HG03439 (cell line): ENCODE measurements at regions not wholly inside any gene's neighbourhood (a gene's known extent, or its start where the extent isn't known, plus 50 kb on each side); places are given as distances from the start of the nearest gene placed in this dataset.

Experiments used
- ATAC-seq: cut with Tn5 transposase; IDR thresholded peaks from one replicate; pipeline ENCODE4 v1.9.1; 2021; ENCODE audit warnings: mild to moderate bottlenecking, moderate library complexity; ENCODE audit not compliant: unreplicated experiment

DNA sequence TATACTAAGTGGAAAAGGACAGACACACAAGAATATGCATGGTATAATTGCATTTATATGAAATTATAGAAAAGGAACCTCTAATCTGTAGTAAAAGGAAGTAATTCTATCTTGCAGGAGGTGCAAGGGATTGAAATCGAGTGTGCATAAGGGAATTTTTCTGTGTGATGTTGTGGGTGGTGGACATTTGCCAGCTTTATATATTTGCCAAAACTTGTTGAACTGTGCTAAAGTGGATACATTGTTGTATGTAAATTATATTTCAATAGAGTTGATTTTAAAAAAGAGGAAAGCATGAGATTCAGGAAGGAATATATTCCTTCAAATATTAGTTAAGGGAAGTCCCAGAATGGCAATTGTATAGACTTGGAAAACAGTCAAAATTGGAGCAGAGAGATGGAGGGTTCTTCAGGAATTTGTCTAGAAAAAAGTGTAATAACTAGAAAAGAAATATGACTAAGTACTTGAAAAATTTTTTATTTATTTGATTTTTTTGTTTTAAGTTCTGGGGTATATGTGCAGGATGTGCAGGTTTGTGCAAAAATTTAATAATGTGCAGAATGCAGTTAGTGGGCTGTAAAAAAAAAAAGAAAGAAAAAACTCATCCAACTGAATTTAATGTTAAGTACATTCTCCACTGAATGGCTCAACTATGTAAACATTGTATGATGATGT lies 96.1 kb downstream of the ARL4A start:
- no peak for ATAC-seq

DNA sequence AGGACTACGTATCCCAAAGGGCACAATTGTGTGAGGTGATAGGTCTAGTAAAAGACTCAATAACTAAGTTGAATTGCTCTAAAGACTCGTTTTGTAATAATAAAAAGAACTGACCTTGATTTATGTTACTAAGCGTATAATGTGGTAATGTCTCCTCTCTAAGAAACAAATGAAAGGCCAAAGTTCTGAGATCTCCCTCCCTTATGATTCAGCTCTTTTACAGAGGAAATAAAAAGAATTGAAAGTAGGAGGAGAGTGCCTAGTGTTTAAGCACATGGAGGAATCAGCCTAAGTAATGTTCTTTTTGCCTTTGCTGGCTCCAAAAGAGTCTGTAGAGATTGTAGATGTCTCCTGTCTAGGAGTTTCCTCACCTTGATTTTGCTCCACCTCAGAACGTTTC lies 98.0 kb downstream of the ARL4A start:
- ATAC-seq = no peak

DNA sequence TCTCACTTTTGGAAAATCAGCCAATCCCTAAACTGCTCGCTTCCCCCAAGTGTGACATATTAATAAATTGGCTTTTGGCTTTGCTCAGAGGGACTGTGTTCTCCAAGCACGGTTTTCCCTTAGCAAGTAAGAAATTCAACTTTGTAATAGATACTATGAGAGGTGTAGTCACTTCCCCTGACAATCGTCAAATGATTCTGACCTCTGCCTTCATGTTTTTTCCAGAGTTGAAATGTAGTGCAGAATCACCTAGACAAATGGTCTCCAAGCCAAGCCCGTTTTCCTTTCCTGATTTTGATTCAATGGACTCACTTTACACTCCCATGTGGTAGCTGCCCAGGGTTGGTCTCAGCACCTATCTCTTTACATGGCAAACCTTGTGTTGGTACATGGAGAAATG lies 99.1 kb downstream of the ARL4A start:
- ATAC-seq = no peak

DNA sequence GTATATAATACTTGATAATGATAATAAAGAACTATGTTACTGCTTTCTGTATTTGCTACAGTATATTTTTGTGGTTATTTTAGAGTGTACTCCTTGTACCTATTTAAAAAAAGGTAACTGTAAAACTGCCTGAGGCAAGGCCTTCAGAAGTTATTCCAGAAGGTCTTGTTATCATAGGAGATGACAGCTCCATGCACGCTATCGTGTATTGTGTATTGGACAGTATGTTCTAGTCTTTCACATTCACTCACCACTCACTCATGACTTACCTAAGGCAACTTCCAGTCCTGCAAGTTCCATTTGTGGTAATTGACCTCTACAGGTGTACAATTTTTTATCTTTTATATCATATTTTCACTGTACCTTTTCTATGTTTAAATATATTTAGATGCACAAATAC lies 100.7 kb downstream of the ARL4A start:
- no peak for ATAC-seq

DNA sequence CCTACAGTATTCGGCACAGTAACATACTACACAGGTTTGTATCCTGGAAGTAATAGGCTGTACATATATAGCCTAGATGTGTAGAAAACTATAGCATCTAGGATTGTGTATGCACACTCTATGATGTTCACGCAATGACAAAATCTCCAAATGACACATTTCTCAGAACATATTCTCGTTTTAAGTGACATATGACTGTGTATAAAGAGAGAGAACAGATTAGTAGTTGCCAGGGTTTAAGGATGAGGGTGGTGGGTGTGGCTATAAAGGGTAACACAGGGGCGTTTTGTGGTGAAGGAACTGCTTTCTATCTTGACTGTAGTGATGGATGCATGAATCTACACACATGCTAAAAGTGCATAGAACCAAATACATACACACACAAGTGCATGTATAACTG lies 101.2 kb downstream of the ARL4A start:
- ATAC-seq = no peak

DNA sequence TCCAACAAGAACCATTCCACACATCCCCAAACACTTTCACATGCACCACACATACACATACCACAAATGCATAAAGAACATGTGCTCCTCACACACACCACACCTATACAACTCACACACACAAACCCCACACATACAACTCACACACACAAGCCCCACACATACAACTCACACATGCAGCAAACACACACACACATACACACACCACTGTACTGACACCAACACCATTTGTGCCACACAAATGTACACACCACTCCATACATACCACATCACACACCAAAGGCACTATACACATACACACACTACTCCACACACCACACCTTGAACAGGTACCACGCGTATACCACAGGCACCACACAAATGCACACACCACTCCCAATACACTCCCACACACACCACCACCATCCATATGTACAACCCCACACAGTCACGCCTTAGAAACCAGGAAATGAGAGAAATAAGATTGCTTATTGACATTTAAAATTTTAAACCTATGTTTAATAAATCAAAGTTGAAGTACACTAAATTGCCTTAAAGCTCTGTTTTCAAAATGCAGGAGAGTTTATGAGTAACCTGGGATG lies 107.4 kb downstream of the ARL4A start:
- ATAC-seq = no peak

DNA sequence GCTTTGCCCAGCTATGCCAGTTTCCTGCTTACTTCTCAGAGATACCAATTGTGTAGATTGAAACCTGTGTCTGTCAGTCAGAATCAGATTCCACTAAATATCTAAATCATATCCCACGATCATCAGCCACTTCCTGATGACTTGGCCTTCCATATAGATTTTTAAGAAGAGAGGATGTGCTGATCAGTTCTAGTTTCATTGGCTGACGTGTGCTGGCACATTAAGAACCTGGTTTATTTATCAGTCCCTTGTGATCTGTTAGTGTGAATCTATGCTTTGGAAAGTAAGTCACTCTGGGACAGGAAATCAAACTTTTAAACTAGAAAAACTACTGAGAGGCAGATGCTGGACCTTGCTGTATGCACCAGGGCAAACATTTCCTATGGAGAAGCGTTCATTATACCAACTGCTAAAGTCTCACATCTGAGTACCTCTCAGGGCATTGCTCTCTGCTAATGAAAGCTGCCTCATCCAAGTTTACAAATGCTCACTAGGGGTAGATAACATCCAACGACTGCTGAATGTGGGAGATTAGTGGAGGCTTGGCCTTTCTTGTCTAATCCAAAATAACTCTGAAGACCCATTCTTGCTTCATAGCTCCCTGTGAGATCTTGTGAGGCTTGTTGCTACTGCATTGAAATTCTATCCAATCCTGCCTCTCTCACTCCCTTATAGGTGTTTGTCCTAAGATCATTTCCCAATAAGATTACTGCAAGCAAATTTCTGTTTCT lies 109.1 kb downstream of the ARL4A start:
- no peak for ATAC-seq

DNA sequence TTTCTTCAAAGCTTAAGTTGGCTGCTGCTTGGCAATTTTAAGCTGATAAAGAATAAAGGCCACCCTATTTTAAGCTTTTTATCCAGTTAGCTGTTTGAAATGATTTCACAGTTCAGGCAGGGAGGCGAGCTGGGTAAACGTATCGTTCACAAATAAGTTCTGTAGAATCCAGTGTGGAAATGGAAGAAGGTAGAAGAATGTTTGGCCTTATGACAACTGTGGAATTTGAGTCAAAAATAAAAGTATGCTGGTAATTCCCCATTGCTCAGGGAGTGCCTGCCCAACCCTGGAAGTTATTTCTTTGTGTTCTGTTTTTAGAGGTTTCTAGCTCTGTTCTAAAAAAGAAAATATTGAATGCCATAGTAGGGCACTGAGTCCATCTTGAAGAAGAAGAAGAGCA lies 113.1 kb downstream of the ARL4A start:
- ATAC-seq = no peak

DNA sequence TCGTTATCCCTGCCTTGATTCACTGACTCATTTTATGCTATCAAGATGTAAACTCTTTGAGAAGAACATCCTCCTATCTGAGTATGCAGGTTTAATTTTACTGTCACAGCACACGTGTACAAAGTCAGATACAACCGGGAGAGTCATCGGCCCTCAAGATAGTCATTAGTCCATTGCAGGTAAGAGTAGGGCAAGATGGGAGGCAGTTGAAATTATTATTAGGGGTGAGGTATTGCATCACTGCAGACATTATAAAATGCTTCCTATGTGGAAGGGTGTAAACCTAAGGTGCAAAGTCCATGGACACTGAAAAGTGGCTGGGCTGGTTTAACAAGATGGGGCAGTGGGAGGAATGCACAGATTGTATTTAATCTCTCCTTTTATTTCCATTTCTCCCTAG lies 113.7 kb downstream of the ARL4A start:
- ATAC-seq = no peak

DNA sequence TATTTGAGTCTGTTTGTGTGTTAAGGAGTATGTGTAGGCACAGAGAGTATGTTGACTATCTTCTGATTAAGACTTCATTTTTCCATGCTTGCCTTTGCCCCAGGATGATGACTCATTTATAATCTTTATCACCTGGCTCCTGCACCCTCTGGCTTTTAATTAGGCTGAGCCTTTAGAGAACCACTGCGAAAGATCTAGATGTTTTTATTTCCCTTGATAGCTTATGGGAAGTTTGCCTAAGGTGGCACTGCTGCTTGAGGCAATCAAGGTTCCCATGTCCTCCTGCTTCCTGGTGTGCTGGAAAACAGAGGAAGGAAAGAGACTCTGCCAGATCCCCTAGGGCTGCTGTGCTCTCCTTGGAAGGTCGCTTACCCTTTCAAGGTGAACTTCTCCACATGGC lies 114.6 kb downstream of the ARL4A start:
- no peak for ATAC-seq

DNA sequence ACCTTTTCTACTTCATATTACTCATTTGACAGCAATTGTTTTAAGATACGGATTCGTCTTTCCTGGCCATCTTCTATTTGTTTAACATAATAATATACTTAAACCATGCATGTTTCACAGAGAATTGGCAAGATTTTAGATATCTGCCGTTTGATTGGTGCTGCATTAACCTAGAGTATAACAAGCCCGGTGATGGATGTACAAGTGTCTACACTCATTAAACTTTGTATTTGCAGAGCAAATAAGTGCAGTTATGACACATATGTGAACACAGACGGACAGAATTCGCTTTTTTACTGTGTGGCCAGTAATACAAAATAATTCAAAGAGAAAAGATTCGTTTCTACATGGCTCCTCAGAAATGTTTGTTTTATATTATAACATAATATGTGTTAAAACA lies 116.1 kb downstream of the ARL4A start:
- ATAC-seq = no peak

DNA sequence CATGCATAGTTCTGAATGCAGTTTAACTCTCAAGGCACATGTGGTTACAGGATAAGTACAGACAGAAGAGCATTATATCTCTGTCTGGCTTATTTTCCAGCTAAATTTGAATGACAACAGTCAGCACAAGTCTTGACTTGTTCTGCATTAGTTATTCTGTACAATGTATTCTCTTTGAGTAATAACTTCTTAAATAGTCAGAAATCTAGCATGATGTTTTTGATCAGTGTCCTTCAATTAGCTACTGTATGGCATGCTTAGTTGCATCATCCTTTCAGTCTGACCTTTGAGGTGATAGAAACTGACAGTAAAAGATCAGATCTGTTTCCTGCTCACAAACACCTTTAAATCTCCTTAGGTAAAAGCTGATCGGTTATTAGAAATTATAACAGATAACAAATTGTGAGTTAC lies 118.1 kb downstream of the ARL4A start:
- no peak for ATAC-seq

DNA sequence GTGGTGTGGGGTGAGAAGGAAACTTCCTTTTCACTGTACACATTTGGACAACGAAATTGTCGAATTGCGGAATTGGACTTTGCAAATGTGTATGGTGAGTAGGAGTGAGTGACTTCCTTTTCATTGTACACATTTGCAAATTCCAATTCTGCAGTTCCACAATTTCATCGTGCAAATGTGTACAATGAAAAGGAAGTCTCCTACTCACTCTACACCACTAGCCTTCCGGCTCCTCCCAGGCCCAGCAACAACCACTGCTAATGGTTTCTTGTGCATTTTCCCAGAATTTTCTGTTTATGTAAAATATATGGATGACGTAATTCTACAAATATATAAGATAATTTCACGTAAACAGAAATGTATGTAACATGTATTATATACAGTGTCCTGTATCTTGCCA lies 118.5 kb downstream of the ARL4A start:
- ATAC-seq = no peak

DNA sequence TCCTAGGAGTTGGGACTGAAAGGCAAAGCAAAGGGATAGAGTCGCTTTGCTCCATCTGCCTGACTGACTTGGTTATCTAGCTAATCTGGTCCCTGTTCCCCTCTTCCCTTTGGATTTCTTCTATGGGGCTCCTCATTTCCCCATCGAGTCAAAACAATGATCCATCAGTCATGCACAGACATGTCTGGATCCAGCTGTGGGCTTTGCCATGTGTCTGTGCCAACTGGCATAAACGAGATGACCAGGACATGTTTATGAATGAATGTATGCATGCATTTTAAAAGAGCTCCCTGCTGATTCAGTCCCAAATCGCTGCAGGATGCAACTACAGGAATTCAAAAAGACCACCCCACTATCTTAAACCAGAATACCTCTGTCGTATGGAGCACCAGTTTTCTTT lies 122.0 kb downstream of the ARL4A start:
- no peak for ATAC-seq

DNA sequence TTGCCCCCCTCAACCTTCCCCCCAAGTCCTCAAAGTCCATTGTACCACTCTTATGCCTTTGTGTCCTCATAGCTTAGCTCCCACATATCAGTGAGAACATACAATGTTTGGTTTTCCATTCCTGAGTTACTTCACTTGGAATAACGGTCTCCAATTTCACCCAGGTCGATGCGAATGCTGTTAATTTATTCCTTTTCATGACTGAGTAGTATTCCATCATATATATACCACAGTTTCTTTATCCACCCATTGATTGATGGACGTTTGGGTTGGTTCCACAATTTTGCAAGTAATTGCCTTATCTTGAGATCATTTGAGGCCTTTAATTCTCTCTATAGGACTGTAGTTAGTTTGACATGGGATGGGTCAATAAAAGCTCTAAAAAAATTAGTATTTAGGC lies 124.7 kb downstream of the ARL4A start:
- no peak for ATAC-seq

DNA sequence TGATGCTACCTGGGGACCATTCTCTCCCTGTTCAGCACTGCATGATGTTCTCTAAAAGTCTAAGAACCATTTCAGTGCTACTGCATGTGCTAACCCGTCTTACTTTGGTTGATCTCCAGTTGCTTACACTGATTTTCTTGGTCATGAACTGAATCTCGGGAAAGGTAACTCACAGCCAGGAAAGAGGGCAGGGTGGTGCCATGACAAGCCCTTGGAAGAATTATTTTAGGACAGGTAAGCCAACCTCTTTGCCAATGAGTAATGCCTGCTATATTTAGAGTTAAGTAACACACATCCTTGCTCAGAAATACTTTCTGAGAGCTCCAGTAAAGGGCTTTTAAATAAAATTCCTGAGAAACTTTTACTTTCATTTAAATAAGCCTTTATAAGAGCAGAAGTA lies 126.7 kb downstream of the ARL4A start:
- ATAC-seq = no peak

DNA sequence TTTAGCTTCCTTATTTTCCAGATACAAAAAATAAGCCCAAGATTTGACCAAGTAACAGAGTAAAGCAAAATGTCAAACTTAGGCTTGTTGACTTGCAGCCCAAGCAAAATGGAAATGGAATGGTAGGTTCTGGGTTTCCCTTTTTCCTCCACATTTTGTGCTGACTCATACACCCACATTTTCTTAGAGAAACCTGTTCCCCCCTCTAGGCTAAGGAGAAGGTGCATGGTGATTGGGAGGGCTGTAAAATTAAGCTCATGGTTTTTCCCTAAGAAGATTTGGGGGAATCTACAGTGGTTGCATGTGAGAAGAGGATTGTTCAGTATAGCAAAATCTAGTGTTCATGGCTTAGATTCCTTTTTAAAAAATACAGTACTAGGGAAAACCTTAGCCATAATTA lies 127.4 kb downstream of the ARL4A start:
- ATAC-seq = no peak

DNA sequence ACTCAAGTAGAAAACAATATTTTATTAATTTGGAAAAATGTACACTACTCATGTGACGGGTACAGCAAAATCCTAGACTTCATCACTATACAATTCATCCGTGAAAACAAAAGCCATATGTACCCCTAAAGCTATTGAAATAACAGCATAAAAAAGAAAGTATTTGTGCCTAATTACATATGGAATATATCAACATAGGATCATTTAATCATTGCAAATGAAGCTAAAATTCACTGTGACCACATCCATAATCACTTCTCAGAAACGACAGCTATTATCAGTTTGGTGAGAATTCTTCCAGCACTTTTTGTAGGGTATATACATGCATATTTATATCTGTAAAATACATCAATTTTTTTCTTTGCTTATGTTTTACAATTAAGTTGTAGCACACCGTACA lies 128.0 kb downstream of the ARL4A start:
- ATAC-seq = no peak

DNA sequence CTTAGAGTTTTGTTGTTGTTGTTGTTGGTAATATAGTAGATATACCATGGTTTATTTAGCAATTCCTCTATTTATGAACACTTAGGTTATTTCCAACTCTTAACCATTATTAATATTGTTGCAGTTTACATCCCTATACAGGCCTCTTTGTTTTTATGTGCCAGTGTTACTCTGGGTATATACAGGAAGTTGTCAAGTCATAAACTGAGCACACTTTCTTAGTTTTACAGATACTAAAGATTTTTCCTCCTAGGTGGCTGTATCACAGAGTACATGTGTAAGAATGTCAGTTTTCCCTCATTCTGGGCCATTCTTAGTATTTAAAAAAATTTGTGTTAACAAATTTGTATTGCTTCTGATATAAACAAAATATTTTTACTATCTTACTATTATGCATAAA lies 128.4 kb downstream of the ARL4A start:
- no peak for ATAC-seq

DNA sequence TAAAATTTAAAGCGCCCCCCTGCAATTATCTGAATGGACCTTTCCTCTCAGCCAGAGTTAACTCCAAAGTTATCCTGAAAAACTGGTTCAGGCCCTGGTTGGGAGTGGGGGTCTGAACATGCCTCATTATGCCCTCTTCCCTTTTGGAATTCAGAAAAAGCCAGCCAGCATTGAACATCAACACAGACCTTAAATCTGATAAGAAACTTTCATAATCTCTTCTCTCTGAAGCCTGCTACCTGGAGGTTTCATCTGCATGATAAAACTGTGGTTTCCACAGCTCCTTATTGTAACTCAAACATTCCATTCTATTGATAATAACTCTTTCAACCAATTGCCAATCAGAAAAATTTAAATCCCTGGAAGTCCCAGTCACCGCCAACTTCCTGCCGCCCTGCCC lies 133.3 kb downstream of the ARL4A start:
- ATAC-seq = no peak

DNA sequence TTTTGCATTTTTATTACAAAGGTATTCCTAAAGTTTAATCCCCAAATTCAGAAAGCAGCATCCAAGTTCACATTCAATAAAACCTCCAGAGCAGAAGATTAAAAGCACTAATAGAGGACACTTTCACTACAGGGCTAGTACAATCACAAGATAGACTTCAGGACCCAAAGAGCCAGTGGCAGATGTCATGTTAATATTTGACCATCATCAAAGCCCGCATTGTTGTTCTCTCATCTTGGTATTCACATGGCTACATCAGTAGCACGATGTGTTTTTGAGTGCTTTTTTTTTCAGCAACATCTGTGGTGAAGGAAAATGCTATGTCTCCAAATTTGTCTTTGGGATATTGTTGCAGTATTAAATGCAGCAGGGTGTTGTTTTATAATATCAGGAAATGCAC lies 134.3 kb downstream of the ARL4A start:
- no peak for ATAC-seq

DNA sequence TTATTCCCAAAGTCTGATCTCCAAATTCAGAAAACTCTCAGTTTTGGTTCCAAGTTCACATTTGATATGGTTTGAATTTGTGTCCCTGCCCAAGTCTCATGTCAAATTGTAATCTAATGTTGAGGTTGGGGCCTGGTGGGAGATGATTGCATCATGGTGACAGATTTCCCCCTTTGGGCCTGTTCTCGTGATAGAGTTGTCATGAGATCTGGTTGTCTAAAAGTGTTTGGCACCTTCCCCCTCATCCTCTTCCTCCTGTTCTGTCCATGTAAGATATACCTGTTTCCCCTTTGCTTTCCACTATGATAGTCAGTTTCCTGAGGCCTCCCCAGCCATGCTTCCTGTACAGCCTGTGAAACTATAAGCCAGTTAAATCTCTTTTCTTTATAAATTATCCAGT lies 138.6 kb downstream of the ARL4A start:
- ATAC-seq = no peak
